H9 (cell line): ENCODE measurements at regions not wholly inside any gene's neighbourhood (a gene's known extent, or its start where the extent isn't known, plus 50 kb on each side); places are given as distances from the start of the nearest gene placed in this dataset.

Experiments used
- DNase-seq: peaks from one replicate; pipeline ENCODE4 v3.0.0-alpha.2; 2017
- H2AFZ ChIP-seq: one replicate; pipeline ENCODE4 v1.6.1; 2013; ENCODE audit warnings: mild to moderate bottlenecking, low read length, control low read depth, moderate library complexity
- H2AK5ac ChIP-seq: 2 replicates; pipeline ENCODE4 v1.6.1; 2013; ENCODE audit warnings: low read length, control low read depth, mixed read lengths; ENCODE audit not compliant: insufficient read length
- H2BK120ac ChIP-seq: one replicate; pipeline ENCODE4 v1.6.1; 2013; ENCODE audit warnings: low read depth, mild to moderate bottlenecking, low read length, control low read depth, inconsistent platforms; ENCODE audit not compliant: poor library complexity, severe bottlenecking
- H2BK12ac ChIP-seq: 2 replicates; pipeline ENCODE4 v1.6.1; 2013; ENCODE audit warnings: low read length, control low read depth, mixed read lengths, low read depth; ENCODE audit not compliant: insufficient read length
- H2BK15ac ChIP-seq: 2 replicates; pipeline ENCODE4 v1.6.1; 2013; ENCODE audit warnings: low read depth, low read length, control low read depth
- H2BK20ac ChIP-seq: one replicate; pipeline ENCODE4 v1.6.1; 2013; ENCODE audit warnings: low read depth, mild to moderate bottlenecking, low read length, control low read depth, inconsistent platforms; ENCODE audit not compliant: poor library complexity, severe bottlenecking
- H2BK5ac ChIP-seq: 2 replicates; pipeline ENCODE4 v1.6.1; 2013; ENCODE audit warnings: low read length, control low read depth, mixed read lengths; ENCODE audit not compliant: insufficient read length
- H3K14ac ChIP-seq: 2 replicates; pipeline ENCODE4 v1.6.1; 2013; ENCODE audit warnings: low read length, control low read depth; ENCODE audit not compliant: insufficient read depth
- H3K18ac ChIP-seq: 2 replicates; pipeline ENCODE4 v1.6.1; 2013; ENCODE audit warnings: low read depth, mild to moderate bottlenecking, mixed read lengths, low read length, control low read depth; ENCODE audit not compliant: insufficient read length
- H3K23ac ChIP-seq: 2 replicates; pipeline ENCODE4 v1.6.1; 2013; ENCODE audit warnings: low read length, control low read depth, mixed read lengths, low read depth; ENCODE audit not compliant: insufficient read length
- H3K23me2 ChIP-seq: 2 replicates; pipeline ENCODE4 v1.6.1; 2013; ENCODE audit warnings: low read depth, mild to moderate bottlenecking, mixed read lengths, low read length, control low read depth; ENCODE audit not compliant: insufficient read length, poor library complexity, severe bottlenecking
- H3K27ac ChIP-seq: 2 replicates; pipeline ENCODE4 v1.5.1; 2013; ENCODE audit warnings: low read length, control low read depth, mixed read lengths, low read depth; ENCODE audit not compliant: insufficient read length
- H3K27me3 ChIP-seq: 2 replicates; pipeline ENCODE4 v1.6.1; 2013; ENCODE audit warnings: low read length, control low read depth, inconsistent platforms; ENCODE audit not compliant: insufficient read depth
- H3K4ac ChIP-seq: 2 replicates; pipeline ENCODE4 v1.6.1; 2013; ENCODE audit warnings: low read depth, mild to moderate bottlenecking, control low read depth, inconsistent platforms, low read length, moderate library complexity
- H3K4me1 ChIP-seq: 2 replicates; pipeline ENCODE4 v1.6.1; 2013; ENCODE audit warnings: low read length, control low read depth, inconsistent platforms; ENCODE audit not compliant: insufficient read depth
- H3K4me2 ChIP-seq: 2 replicates; pipeline ENCODE4 v1.6.1; 2013; ENCODE audit warnings: low read length, control low read depth, mixed read lengths; ENCODE audit not compliant: insufficient read length, insufficient read depth
- H3K56ac ChIP-seq: 2 replicates; pipeline ENCODE4 v1.6.1; 2013; ENCODE audit warnings: low read depth, mild to moderate bottlenecking, mixed read lengths, low read length, control low read depth; ENCODE audit not compliant: insufficient read length
- H3K79me1 ChIP-seq: 2 replicates; pipeline ENCODE4 v1.6.1; 2013; ENCODE audit warnings: low read depth, mild to moderate bottlenecking, moderate library complexity, low read length, control low read depth, inconsistent platforms; ENCODE audit not compliant: insufficient read depth, poor library complexity, severe bottlenecking
- H3K79me2 ChIP-seq: 2 replicates; pipeline ENCODE4 v1.6.1; 2013; ENCODE audit warnings: low read length, control low read depth, inconsistent platforms; ENCODE audit not compliant: insufficient read depth
- H3K9ac ChIP-seq: 2 replicates; pipeline ENCODE4 v1.6.1; 2013; ENCODE audit warnings: low read length, control low read depth, mixed read lengths; ENCODE audit not compliant: insufficient read length; ENCODE audit errors: extremely low read depth
- H3K9me3 ChIP-seq: one replicate; pipeline ENCODE4 v1.6.1; 2013; ENCODE audit warnings: low read depth, low read length, inconsistent platforms; ENCODE audit not compliant: control insufficient read depth
- H3T11ph ChIP-seq: one replicate; pipeline ENCODE4 v1.6.1; 2013; ENCODE audit warnings: mild to moderate bottlenecking, low read length, control low read depth, inconsistent platforms
- H4K20me1 ChIP-seq: one replicate; pipeline ENCODE4 v1.6.1; 2013; ENCODE audit not compliant: control insufficient read depth, insufficient read length, insufficient read depth
- H4K5ac ChIP-seq: 2 replicates; pipeline ENCODE4 v1.6.1; 2013; ENCODE audit warnings: low read depth, mild to moderate bottlenecking, mixed read lengths, low read length, control low read depth; ENCODE audit not compliant: insufficient read length
- H4K8ac ChIP-seq: replicated peaks from 2 replicates; pipeline ENCODE4 v1.6.1; 2013; ENCODE audit warnings: low read length, control low read depth, mixed read lengths, low read depth; ENCODE audit not compliant: insufficient read length
- H4K91ac ChIP-seq: 2 replicates; pipeline ENCODE4 v1.6.1; 2013; ENCODE audit warnings: low read depth, mild to moderate bottlenecking, moderate library complexity, mixed read lengths, low read length, control low read depth; ENCODE audit not compliant: insufficient read length
- H3K27ac Mint-ChIP-seq, 3 experiments: 2 replicates in 2 of 3; 3 replicates in 1 of 3; pipeline ENCODE4 v1.8.0; 2020 to 2021; ENCODE audit warnings: mixed read lengths in 3 of 3, mild to moderate bottlenecking in 1 of 3, moderate library complexity in 1 of 3
- H3K27me3 Mint-ChIP-seq: 2 replicates; pipeline ENCODE4 v1.8.0; 2021; ENCODE audit warnings: low read depth, mild to moderate bottlenecking, moderate library complexity, mixed read lengths
- H3K36me3 Mint-ChIP-seq, 3 experiments: 2 replicates in 2 of 3; 3 replicates in 1 of 3; pipeline ENCODE4 v1.8.0; 2020 to 2021; ENCODE audit warnings: low read depth in 3 of 3, mixed read lengths in 3 of 3; ENCODE audit not compliant: insufficient read depth in 1 of 3
- H3K4me1 Mint-ChIP-seq, 2 experiments: 2 replicates each; pipeline ENCODE4 v1.8.0; 2020; ENCODE audit warnings: mixed read lengths in 2 of 2
- H3K4me3 Mint-ChIP-seq, 2 experiments: 2 replicates in 1 of 2; 3 replicates in 1 of 2; pipeline ENCODE4 v1.8.0; 2020 to 2021; ENCODE audit warnings: mild to moderate bottlenecking in 2 of 2, mixed read lengths in 2 of 2, moderate library complexity in 1 of 2
- H3K9me3 Mint-ChIP-seq, 2 experiments: 2 replicates in 1 of 2; 3 replicates in 1 of 2; pipeline ENCODE4 v1.8.0; 2020; ENCODE audit warnings: mild to moderate bottlenecking in 2 of 2, mixed read lengths in 2 of 2, moderate library complexity in 1 of 2
- CTCF ChIP-seq: fragments of 200-600 bp; sonication (generic); conservative IDR thresholded peaks from 3 replicates; pipeline ENCODE4 v1.8.0; 2021; ENCODE audit warnings: antibody characterized with exemption, mild to moderate bottlenecking
- WGBS: extraction: QIAGEN DNeasy Blood & Tissue Kit; methylation state at CpG from one replicate; pipeline ENCODE4 v1.1.7; 2013; ENCODE audit warnings: missing lambda C conversion rate, low lambda C conversion rate, mixed read lengths; ENCODE audit not compliant: insufficient read length; ENCODE audit errors: extremely low coverage; 5-methylcytosine and 5-hydroxymethylcytosine counted together

- Mint-ChIP-seq H3K4me3 (no peak overlapping the region), H3K9me3 (no peaks in the 10 kb centered on the region), H3K4me1 (no peaks in the 10 kb centered on the region), H3K27me3 (no peaks in the 10 kb centered on the region; the same call in 1 of the 2 replicates), H3K27ac (no peak overlapping the region), H3K36me3 (no peaks in the 10 kb centered on the region)
- Histone ChIP-seq H3T11ph (no peak overlapping the region), H3K23ac (no peak overlapping the region), H3K4me2 (no peak overlapping the region), H3K18ac (no peak overlapping the region), H2BK5ac (no peak overlapping the region), H3K27ac (no peak overlapping the region), H3K23me2 (no peaks in the 10 kb centered on the region), H4K20me1 (no peaks in the 10 kb centered on the region), H2AK5ac (no peak overlapping the region), H3K4me1 (no peaks in the 10 kb centered on the region), H2BK15ac (no peak overlapping the region), H3K9ac (no peak overlapping the region), H3K79me1 (no peaks in the 10 kb centered on the region), H2BK12ac (no peak overlapping the region), H2BK120ac (no peak overlapping the region), H3K4ac (no peak overlapping the region), H4K91ac (no peak overlapping the region), H2AFZ (no peak overlapping the region), H3K27me3 (no peaks in the 10 kb centered on the region), H3K14ac (no peak overlapping the region), H4K8ac (no peak overlapping the region), H3K56ac (no peak overlapping the region), H4K5ac (no peak overlapping the region), H3K79me2 (no peaks in the 10 kb centered on the region), H2BK20ac (no peak overlapping the region), H3K9me3 (no peaks in the 10 kb centered on the region)
- WGBS: no CpG with 5 or more reads among the region's 5 CpGs
- TF ChIP-seq CTCF: no peak
- DNase-seq: no peak
Measured at GRCh38 chr3:124316034-124316287, 324.0 kb upstream of the ROPN1 start.
